H9 (cell line): ENCODE measurements at regions not wholly inside any gene's neighbourhood (a gene's known extent, or its start where the extent isn't known, plus 50 kb on each side); places are given as distances from the start of the nearest gene placed in this dataset.
A peak's percentile ranks its signal among the peaks of the same experiment; 100 is the strongest.

Experiments used
- DNase-seq: peaks from one replicate; pipeline ENCODE4 v3.0.0-alpha.2; 2017
- H2AFZ ChIP-seq: one replicate; pipeline ENCODE4 v1.6.1; 2013; ENCODE audit warnings: mild to moderate bottlenecking, low read length, control low read depth, moderate library complexity
- H2AK5ac ChIP-seq: 2 replicates; pipeline ENCODE4 v1.6.1; 2013; ENCODE audit warnings: low read length, control low read depth, mixed read lengths; ENCODE audit not compliant: insufficient read length
- H2BK120ac ChIP-seq: one replicate; pipeline ENCODE4 v1.6.1; 2013; ENCODE audit warnings: low read depth, mild to moderate bottlenecking, low read length, control low read depth, inconsistent platforms; ENCODE audit not compliant: poor library complexity, severe bottlenecking
- H2BK12ac ChIP-seq: 2 replicates; pipeline ENCODE4 v1.6.1; 2013; ENCODE audit warnings: low read length, control low read depth, mixed read lengths, low read depth; ENCODE audit not compliant: insufficient read length
- H2BK15ac ChIP-seq: 2 replicates; pipeline ENCODE4 v1.6.1; 2013; ENCODE audit warnings: low read depth, low read length, control low read depth
- H2BK20ac ChIP-seq: one replicate; pipeline ENCODE4 v1.6.1; 2013; ENCODE audit warnings: low read depth, mild to moderate bottlenecking, low read length, control low read depth, inconsistent platforms; ENCODE audit not compliant: poor library complexity, severe bottlenecking
- H2BK5ac ChIP-seq: 2 replicates; pipeline ENCODE4 v1.6.1; 2013; ENCODE audit warnings: low read length, control low read depth, mixed read lengths; ENCODE audit not compliant: insufficient read length
- H3K14ac ChIP-seq: 2 replicates; pipeline ENCODE4 v1.6.1; 2013; ENCODE audit warnings: low read length, control low read depth; ENCODE audit not compliant: insufficient read depth
- H3K18ac ChIP-seq: 2 replicates; pipeline ENCODE4 v1.6.1; 2013; ENCODE audit warnings: low read depth, mild to moderate bottlenecking, mixed read lengths, low read length, control low read depth; ENCODE audit not compliant: insufficient read length
- H3K23ac ChIP-seq: 2 replicates; pipeline ENCODE4 v1.6.1; 2013; ENCODE audit warnings: low read length, control low read depth, mixed read lengths, low read depth; ENCODE audit not compliant: insufficient read length
- H3K23me2 ChIP-seq: 2 replicates; pipeline ENCODE4 v1.6.1; 2013; ENCODE audit warnings: low read depth, mild to moderate bottlenecking, mixed read lengths, low read length, control low read depth; ENCODE audit not compliant: insufficient read length, poor library complexity, severe bottlenecking
- H3K27ac ChIP-seq: 2 replicates; pipeline ENCODE4 v1.5.1; 2013; ENCODE audit warnings: low read length, control low read depth, mixed read lengths, low read depth; ENCODE audit not compliant: insufficient read length
- H3K27me3 ChIP-seq: 2 replicates; pipeline ENCODE4 v1.6.1; 2013; ENCODE audit warnings: low read length, control low read depth, inconsistent platforms; ENCODE audit not compliant: insufficient read depth
- H3K4ac ChIP-seq: 2 replicates; pipeline ENCODE4 v1.6.1; 2013; ENCODE audit warnings: low read depth, mild to moderate bottlenecking, control low read depth, inconsistent platforms, low read length, moderate library complexity
- H3K4me1 ChIP-seq: 2 replicates; pipeline ENCODE4 v1.6.1; 2013; ENCODE audit warnings: low read length, control low read depth, inconsistent platforms; ENCODE audit not compliant: insufficient read depth
- H3K4me2 ChIP-seq: 2 replicates; pipeline ENCODE4 v1.6.1; 2013; ENCODE audit warnings: low read length, control low read depth, mixed read lengths; ENCODE audit not compliant: insufficient read length, insufficient read depth
- H3K56ac ChIP-seq: 2 replicates; pipeline ENCODE4 v1.6.1; 2013; ENCODE audit warnings: low read depth, mild to moderate bottlenecking, mixed read lengths, low read length, control low read depth; ENCODE audit not compliant: insufficient read length
- H3K79me1 ChIP-seq: 2 replicates; pipeline ENCODE4 v1.6.1; 2013; ENCODE audit warnings: low read depth, mild to moderate bottlenecking, moderate library complexity, low read length, control low read depth, inconsistent platforms; ENCODE audit not compliant: insufficient read depth, poor library complexity, severe bottlenecking
- H3K79me2 ChIP-seq: 2 replicates; pipeline ENCODE4 v1.6.1; 2013; ENCODE audit warnings: low read length, control low read depth, inconsistent platforms; ENCODE audit not compliant: insufficient read depth
- H3K9ac ChIP-seq: 2 replicates; pipeline ENCODE4 v1.6.1; 2013; ENCODE audit warnings: low read length, control low read depth, mixed read lengths; ENCODE audit not compliant: insufficient read length; ENCODE audit errors: extremely low read depth
- H3K9me3 ChIP-seq: one replicate; pipeline ENCODE4 v1.6.1; 2013; ENCODE audit warnings: low read depth, low read length, inconsistent platforms; ENCODE audit not compliant: control insufficient read depth
- H3T11ph ChIP-seq: one replicate; pipeline ENCODE4 v1.6.1; 2013; ENCODE audit warnings: mild to moderate bottlenecking, low read length, control low read depth, inconsistent platforms
- H4K20me1 ChIP-seq: one replicate; pipeline ENCODE4 v1.6.1; 2013; ENCODE audit not compliant: control insufficient read depth, insufficient read length, insufficient read depth
- H4K5ac ChIP-seq: 2 replicates; pipeline ENCODE4 v1.6.1; 2013; ENCODE audit warnings: low read depth, mild to moderate bottlenecking, mixed read lengths, low read length, control low read depth; ENCODE audit not compliant: insufficient read length
- H4K8ac ChIP-seq: replicated peaks from 2 replicates; pipeline ENCODE4 v1.6.1; 2013; ENCODE audit warnings: low read length, control low read depth, mixed read lengths, low read depth; ENCODE audit not compliant: insufficient read length
- H4K91ac ChIP-seq: 2 replicates; pipeline ENCODE4 v1.6.1; 2013; ENCODE audit warnings: low read depth, mild to moderate bottlenecking, moderate library complexity, mixed read lengths, low read length, control low read depth; ENCODE audit not compliant: insufficient read length
- H3K27ac Mint-ChIP-seq, 3 experiments: 2 replicates in 2 of 3; 3 replicates in 1 of 3; pipeline ENCODE4 v1.8.0; 2020 to 2021; ENCODE audit warnings: mixed read lengths in 3 of 3, mild to moderate bottlenecking in 1 of 3, moderate library complexity in 1 of 3
- H3K27me3 Mint-ChIP-seq: 2 replicates; pipeline ENCODE4 v1.8.0; 2021; ENCODE audit warnings: low read depth, mild to moderate bottlenecking, moderate library complexity, mixed read lengths
- H3K36me3 Mint-ChIP-seq, 3 experiments: 2 replicates in 2 of 3; 3 replicates in 1 of 3; pipeline ENCODE4 v1.8.0; 2020 to 2021; ENCODE audit warnings: low read depth in 3 of 3, mixed read lengths in 3 of 3; ENCODE audit not compliant: insufficient read depth in 1 of 3
- H3K4me1 Mint-ChIP-seq, 2 experiments: 2 replicates each; pipeline ENCODE4 v1.8.0; 2020; ENCODE audit warnings: mixed read lengths in 2 of 2
- H3K4me3 Mint-ChIP-seq, 2 experiments: 2 replicates in 1 of 2; 3 replicates in 1 of 2; pipeline ENCODE4 v1.8.0; 2020 to 2021; ENCODE audit warnings: mild to moderate bottlenecking in 2 of 2, mixed read lengths in 2 of 2, moderate library complexity in 1 of 2
- H3K9me3 Mint-ChIP-seq, 2 experiments: 2 replicates in 1 of 2; 3 replicates in 1 of 2; pipeline ENCODE4 v1.8.0; 2020; ENCODE audit warnings: mild to moderate bottlenecking in 2 of 2, mixed read lengths in 2 of 2, moderate library complexity in 1 of 2
- WGBS: extraction: QIAGEN DNeasy Blood & Tissue Kit; methylation state at CpG from one replicate; pipeline ENCODE4 v1.1.7; 2013; ENCODE audit warnings: missing lambda C conversion rate, low lambda C conversion rate, mixed read lengths; ENCODE audit not compliant: insufficient read length; ENCODE audit errors: extremely low coverage; 5-methylcytosine and 5-hydroxymethylcytosine counted together
- TF ChIP-seq, protein P1 (sequence below): fragments of 200-600 bp; sonication (generic); conservative IDR thresholded peaks from 3 replicates; pipeline ENCODE4 v1.8.0; 2021; ENCODE audit warnings: antibody characterized with exemption, mild to moderate bottlenecking

DNA sequence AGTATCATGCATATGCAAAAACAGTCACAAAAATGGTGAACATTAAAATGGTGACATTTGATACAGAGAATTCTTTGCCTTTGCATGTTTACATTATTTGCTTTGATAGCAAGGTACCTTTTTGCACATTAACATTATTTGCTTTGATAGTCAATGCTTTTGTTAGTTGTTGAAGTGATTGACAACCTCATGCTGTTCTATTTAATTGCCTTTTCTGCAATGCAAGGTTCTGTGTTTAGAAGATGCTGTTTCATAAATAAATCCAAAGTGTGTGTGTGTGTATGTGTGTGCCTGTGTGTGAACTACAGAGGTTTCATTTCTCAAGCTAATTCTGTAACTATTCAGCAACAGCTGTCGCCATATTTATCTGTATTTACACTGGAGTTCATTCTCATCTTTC lies 668.7 kb downstream of the NR2F1-AS1 start:
- Histone ChIP-seq H4K20me1 (no peaks in the 10 kb centered on the region), H2BK120ac (no peak overlapping the region), H3K23ac (no peak overlapping the region), H3K23me2 (no peaks in the 10 kb centered on the region), H2BK12ac (no peak overlapping the region), H2BK5ac (no peak overlapping the region), H4K91ac (no peak overlapping the region), H2BK15ac (no peak overlapping the region), H3K56ac (no peak overlapping the region), H3K27me3 (no peaks in the 10 kb centered on the region), H3K79me2 (no peaks in the 10 kb centered on the region), H2AFZ (no peak overlapping the region), H3K4ac (no peak overlapping the region), H3K18ac (no peak overlapping the region), H3K79me1 (no peaks in the 10 kb centered on the region), H3K27ac (no peak overlapping the region), H3K4me2 (no peak overlapping the region), H3K4me1 (peaks cover 5% of the 10 kb centered on the region; the same call in 1 of the 2 replicates), H3T11ph (no peak overlapping the region), H3K14ac (no peak overlapping the region), H2BK20ac (no peak overlapping the region), H2AK5ac (no peak overlapping the region), H4K5ac (no peak overlapping the region), H4K8ac (no peak overlapping the region), H3K9ac (no peak overlapping the region), H3K9me3 (no peaks in the 10 kb centered on the region)
- Mint-ChIP-seq H3K4me3 (0 out of 5 replicates have a peak overlapping the region, but pooled peaks of 1 of the 2 experiments have one; percentile 33), H3K27me3 (no peaks in the 10 kb centered on the region; the same call in 1 of the 2 replicates), H3K36me3 (peaks cover 0 to 2% (median 0%) of the 10 kb centered on the region in 3 experiments; a peak in 1 of 7 replicates), H3K9me3 (peaks cover 0 to 2% of the 10 kb centered on the region in 2 experiments; a peak in 3 of 5 replicates), H3K27ac (0 out of 7 replicates have a peak overlapping the region, but pooled peaks of 2 of the 3 experiments have one; percentile 4 to 10), H3K4me1 (peaks cover 36 to 37% of the 10 kb centered on the region in 2 experiments)
- WGBS: no CpG with 5 or more reads among the region's 1 CpG
- no peak for DNase-seq
- TF ChIP-seq, protein P1, sequence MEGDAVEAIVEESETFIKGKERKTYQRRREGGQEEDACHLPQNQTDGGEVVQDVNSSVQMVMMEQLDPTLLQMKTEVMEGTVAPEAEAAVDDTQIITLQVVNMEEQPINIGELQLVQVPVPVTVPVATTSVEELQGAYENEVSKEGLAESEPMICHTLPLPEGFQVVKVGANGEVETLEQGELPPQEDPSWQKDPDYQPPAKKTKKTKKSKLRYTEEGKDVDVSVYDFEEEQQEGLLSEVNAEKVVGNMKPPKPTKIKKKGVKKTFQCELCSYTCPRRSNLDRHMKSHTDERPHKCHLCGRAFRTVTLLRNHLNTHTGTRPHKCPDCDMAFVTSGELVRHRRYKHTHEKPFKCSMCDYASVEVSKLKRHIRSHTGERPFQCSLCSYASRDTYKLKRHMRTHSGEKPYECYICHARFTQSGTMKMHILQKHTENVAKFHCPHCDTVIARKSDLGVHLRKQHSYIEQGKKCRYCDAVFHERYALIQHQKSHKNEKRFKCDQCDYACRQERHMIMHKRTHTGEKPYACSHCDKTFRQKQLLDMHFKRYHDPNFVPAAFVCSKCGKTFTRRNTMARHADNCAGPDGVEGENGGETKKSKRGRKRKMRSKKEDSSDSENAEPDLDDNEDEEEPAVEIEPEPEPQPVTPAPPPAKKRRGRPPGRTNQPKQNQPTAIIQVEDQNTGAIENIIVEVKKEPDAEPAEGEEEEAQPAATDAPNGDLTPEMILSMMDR: no peak
